ENCODE measurements at regions not wholly inside any gene's neighbourhood (a gene's known extent, or its start where the extent isn't known, plus 50 kb on each side); places are given as distances from the start of the nearest gene placed in this dataset.
"Not testable (repeated sequence)": the region's sequence is repeated elsewhere in the genome, so short reads cannot be mapped to it uniquely, and the experiment has no call there.

DNA sequence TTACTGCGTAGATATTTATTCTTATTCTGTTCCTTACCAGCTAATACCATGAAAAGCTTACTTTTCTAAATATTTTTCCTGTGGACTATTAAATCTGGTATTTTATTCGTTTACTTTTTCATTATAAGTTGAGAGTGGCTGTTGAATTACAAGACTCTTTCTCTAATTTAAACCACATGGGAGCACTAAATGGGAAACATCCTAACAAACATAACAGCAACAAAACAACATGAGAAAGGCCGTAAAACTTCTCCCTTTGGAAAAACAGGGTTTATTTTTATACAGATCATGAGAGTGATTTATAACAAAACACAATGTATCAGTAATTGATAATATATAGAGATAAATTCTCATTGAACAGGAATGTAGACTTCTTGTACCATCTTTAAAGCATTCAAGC, 1592.1 kb downstream of the EFNB2 start:
- Histone ChIP-seq H4K20me1 (ENCODE audit: insufficient read depth, low read length) (no peaks in the 10 kb centered on the region), H2AFZ (ENCODE audit: low read depth, low read length) (no peak overlapping the region), H3K27me3 (ENCODE audit: insufficient read depth, low read length, poor library complexity) (no peaks in the 10 kb centered on the region), H3K4me3 (ENCODE audit: low read depth in 1 of 2, low read length in 2 of 2) (no peak overlapping the region), H3K9me3 (ENCODE audit: insufficient read depth, low read length, severe bottlenecking) (no peaks in the 10 kb centered on the region), H3K4me1 (ENCODE audit: insufficient read depth, low read length) (no peaks in the 10 kb centered on the region), H3K36me3 (ENCODE audit: insufficient read depth, low read length) (no peaks in the 10 kb centered on the region), H3K4me2 (ENCODE audit: insufficient read depth, low read length) (no peak overlapping the region), H3K9ac (ENCODE audit: low read depth, low read length) (no peak overlapping the region), H3K79me2 (ENCODE audit: insufficient read depth, low read length) (no peaks in the 10 kb centered on the region), H3K27ac (ENCODE audit: low read length) (no peak overlapping the region)
- TF ChIP-seq EZH2 (IDR thresholded peaks at IDR 0.05; ENCODE audit: borderline replicate concordance, low read depth, low read length, severe bottlenecking): no peak
- no peak for ATAC-seq (ENCODE audit: insufficient read depth, low read depth)
- DNase-seq: no peak

DNA sequence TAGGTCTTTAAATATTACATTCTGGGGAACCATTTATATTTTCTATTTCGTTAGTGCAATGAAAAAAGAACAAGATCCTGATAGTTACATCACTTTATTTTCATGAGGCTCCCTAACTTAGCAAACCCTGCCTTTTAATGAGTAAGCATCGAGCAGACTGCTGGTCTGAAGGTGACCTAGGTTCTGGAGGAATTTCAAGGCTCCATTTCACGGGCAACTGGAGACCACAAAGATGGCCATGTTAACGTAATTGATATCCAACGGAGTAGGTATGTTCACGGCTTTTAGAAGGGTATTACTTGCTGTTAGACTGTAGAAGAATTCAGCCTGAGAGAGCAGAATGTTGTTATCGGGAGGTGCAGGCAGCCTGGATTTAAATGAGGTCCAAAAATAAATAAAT, 1597.6 kb downstream of the EFNB2 start:
- no peak overlapping the region for H2AFZ ChIP-seq (ENCODE audit: low read depth, low read length)

DNA sequence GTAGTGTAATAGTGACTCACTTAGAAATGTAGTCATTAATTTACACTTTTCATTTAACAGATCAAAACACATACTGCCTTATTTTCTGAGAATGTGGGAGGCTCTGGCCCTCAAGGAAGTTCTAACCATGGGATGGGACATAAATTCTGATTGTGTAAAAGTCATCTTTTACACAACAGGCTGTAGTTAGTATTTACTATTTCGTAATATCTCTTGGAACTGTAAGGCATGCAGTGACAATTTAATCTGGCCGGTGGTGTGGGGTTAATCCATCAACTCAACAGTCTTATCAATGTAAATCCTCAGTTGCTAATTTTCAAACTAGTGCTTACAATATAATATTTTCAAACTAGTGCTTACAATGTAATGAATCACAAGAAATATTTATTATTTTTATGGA, 1599.2 kb downstream of the EFNB2 start:
- TF ChIP-seq, protein P1, sequence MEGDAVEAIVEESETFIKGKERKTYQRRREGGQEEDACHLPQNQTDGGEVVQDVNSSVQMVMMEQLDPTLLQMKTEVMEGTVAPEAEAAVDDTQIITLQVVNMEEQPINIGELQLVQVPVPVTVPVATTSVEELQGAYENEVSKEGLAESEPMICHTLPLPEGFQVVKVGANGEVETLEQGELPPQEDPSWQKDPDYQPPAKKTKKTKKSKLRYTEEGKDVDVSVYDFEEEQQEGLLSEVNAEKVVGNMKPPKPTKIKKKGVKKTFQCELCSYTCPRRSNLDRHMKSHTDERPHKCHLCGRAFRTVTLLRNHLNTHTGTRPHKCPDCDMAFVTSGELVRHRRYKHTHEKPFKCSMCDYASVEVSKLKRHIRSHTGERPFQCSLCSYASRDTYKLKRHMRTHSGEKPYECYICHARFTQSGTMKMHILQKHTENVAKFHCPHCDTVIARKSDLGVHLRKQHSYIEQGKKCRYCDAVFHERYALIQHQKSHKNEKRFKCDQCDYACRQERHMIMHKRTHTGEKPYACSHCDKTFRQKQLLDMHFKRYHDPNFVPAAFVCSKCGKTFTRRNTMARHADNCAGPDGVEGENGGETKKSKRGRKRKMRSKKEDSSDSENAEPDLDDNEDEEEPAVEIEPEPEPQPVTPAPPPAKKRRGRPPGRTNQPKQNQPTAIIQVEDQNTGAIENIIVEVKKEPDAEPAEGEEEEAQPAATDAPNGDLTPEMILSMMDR (IDR thresholded peaks at IDR 0.05; ENCODE audit: borderline replicate concordance, extremely low read depth, low read length, poor library complexity, severe bottlenecking): no peak
- TF ChIP-seq EZH2 (IDR thresholded peaks at IDR 0.05; ENCODE audit: borderline replicate concordance, low read depth, low read length, severe bottlenecking): no peak
- Histone ChIP-seq H3K4me3 (ENCODE audit: low read depth in 1 of 2, low read length in 2 of 2) (no peak overlapping the region), H3K79me2 (ENCODE audit: insufficient read depth, low read length) (no peaks in the 10 kb centered on the region), H3K36me3 (ENCODE audit: insufficient read depth, low read length) (no peaks in the 10 kb centered on the region), H2AFZ (ENCODE audit: low read depth, low read length) (no peak overlapping the region), H3K4me2 (ENCODE audit: insufficient read depth, low read length) (no peak overlapping the region), H3K4me1 (ENCODE audit: insufficient read depth, low read length) (no peaks in the 10 kb centered on the region), H3K9me3 (ENCODE audit: insufficient read depth, low read length, severe bottlenecking) (no peaks in the 10 kb centered on the region), H4K20me1 (ENCODE audit: insufficient read depth, low read length) (no peaks in the 10 kb centered on the region), H3K9ac (ENCODE audit: low read depth, low read length) (no peak overlapping the region), H3K27ac (ENCODE audit: low read length) (no peak overlapping the region), H3K27me3 (ENCODE audit: insufficient read depth, low read length, poor library complexity) (no peaks in the 10 kb centered on the region)
- DNase-seq (no peak), ATAC-seq (ENCODE audit: insufficient read depth, low read depth) (no peak)

More for the DNA sequence above, 1597.6 kb downstream of the EFNB2 start:
- Histone ChIP-seq H3K4me2 (ENCODE audit: insufficient read depth, low read length) (no peak overlapping the region), H3K27ac (ENCODE audit: low read length) (no peak overlapping the region), H3K27me3 (ENCODE audit: insufficient read depth, low read length, poor library complexity) (no peaks in the 10 kb centered on the region), H3K9me3 (ENCODE audit: insufficient read depth, low read length, severe bottlenecking) (no peaks in the 10 kb centered on the region), H4K20me1 (ENCODE audit: insufficient read depth, low read length) (no peaks in the 10 kb centered on the region), H3K36me3 (ENCODE audit: insufficient read depth, low read length) (no peaks in the 10 kb centered on the region), H3K9ac (ENCODE audit: low read depth, low read length) (no peak overlapping the region), H3K4me1 (ENCODE audit: insufficient read depth, low read length) (no peaks in the 10 kb centered on the region), H3K79me2 (ENCODE audit: insufficient read depth, low read length) (no peaks in the 10 kb centered on the region), H3K4me3 (ENCODE audit: low read depth in 1 of 2, low read length in 2 of 2) (no peak overlapping the region)
- TF ChIP-seq EZH2 (IDR thresholded peaks at IDR 0.05; ENCODE audit: borderline replicate concordance, low read depth, low read length, severe bottlenecking): no peak
- TF ChIP-seq, protein P1 (IDR thresholded peaks at IDR 0.05; ENCODE audit: borderline replicate concordance, extremely low read depth, low read length, poor library complexity, severe bottlenecking): no peak
- no peak for DNase-seq
- ATAC-seq (ENCODE audit: insufficient read depth, low read depth): no peak

DNA sequence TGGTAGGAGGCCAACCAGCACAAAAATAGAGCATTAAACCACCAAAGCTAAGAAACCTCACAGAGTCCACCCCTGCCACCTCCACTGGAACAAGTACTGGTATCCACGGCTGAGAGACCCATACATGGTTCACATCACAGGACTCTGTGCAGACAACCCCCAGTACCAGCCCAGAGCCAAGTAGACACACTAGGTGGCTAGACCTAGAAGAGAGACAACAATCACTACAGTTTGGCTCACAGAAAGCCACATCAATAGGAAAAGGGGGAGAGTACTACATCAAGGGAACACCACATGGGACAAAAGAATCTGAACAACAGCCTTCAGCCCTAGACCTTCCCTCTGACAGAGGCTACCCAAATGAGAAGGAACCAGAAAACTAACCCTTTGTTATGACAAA, 1614.9 kb downstream of the EFNB2 start:
- ATAC-seq (ENCODE audit: insufficient read depth, low read depth): peak; percentile 97
- not testable (repeated sequence) for H3K27me3 ChIP-seq (ENCODE audit: insufficient read depth, low read length, poor library complexity); H4K20me1 ChIP-seq (ENCODE audit: insufficient read depth, low read length); H3K79me2 ChIP-seq (ENCODE audit: insufficient read depth, low read length); H3K9ac ChIP-seq (ENCODE audit: low read depth, low read length); H3K4me2 ChIP-seq (ENCODE audit: insufficient read depth, low read length); H3K36me3 ChIP-seq (ENCODE audit: insufficient read depth, low read length); H3K9me3 ChIP-seq (ENCODE audit: insufficient read depth, low read length, severe bottlenecking); H2AFZ ChIP-seq (ENCODE audit: low read depth, low read length); H3K4me3 ChIP-seq (ENCODE audit: low read depth in 1 of 2, low read length in 2 of 2)
- peak; percentile 77 for DNase-seq
- TF ChIP-seq, protein P1 (IDR thresholded peaks at IDR 0.05; ENCODE audit: borderline replicate concordance, extremely low read depth, low read length, poor library complexity, severe bottlenecking): peak; percentile 35
- H3K27ac ChIP-seq (ENCODE audit: low read length): peak overlapping the region; percentile 61
- peaks cover 17% of the 10 kb centered on the region for H3K4me1 ChIP-seq (ENCODE audit: insufficient read depth, low read length)
